NB4 (cell line): ENCODE measurements at regions not wholly inside any gene's neighbourhood (a gene's known extent, or its start where the extent isn't known, plus 50 kb on each side); places are given as distances from the start of the nearest gene placed in this dataset.

Experiments
- POLR2A ChIP-seq: IDR thresholded peaks from 2 replicates; pipeline ENCODE4 v1.6.1; 2011; ENCODE audit warnings: mild to moderate bottlenecking; ENCODE audit not compliant: insufficient read length; ENCODE audit errors: extremely low read depth
- TF ChIP-seq, protein P1 (sequence below): IDR thresholded peaks from one replicate; pipeline ENCODE4 v1.5.1; 2012; ENCODE audit warnings: low read depth, low read length

DNA sequence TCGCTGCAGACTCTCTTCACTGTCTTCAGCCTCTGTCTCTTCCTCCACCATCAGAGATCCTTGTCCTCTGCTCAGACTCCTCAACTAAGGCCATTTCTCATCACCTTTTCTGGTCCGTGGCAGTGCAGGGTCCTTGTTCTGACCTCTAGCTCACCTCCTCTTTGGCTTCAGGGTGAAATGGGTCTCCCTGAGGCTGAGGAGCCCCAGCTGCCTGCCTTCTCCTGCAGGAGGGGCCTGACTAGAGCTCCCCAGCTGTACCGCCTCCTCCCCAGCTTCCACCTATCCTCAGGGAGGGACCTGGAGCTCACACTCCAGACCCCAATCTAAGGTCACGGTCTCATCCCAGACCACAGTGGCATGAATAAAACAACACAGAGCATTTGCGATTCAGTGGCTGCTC lies 203.0 kb downstream of the TRIM29 start:
- TF ChIP-seq, protein P1, sequence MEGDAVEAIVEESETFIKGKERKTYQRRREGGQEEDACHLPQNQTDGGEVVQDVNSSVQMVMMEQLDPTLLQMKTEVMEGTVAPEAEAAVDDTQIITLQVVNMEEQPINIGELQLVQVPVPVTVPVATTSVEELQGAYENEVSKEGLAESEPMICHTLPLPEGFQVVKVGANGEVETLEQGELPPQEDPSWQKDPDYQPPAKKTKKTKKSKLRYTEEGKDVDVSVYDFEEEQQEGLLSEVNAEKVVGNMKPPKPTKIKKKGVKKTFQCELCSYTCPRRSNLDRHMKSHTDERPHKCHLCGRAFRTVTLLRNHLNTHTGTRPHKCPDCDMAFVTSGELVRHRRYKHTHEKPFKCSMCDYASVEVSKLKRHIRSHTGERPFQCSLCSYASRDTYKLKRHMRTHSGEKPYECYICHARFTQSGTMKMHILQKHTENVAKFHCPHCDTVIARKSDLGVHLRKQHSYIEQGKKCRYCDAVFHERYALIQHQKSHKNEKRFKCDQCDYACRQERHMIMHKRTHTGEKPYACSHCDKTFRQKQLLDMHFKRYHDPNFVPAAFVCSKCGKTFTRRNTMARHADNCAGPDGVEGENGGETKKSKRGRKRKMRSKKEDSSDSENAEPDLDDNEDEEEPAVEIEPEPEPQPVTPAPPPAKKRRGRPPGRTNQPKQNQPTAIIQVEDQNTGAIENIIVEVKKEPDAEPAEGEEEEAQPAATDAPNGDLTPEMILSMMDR: no peak
- TF ChIP-seq POLR2A: no peak
